C4-2B (cell line): ENCODE measurements at regions not wholly inside any gene's neighbourhood (a gene's known extent, or its start where the extent isn't known, plus 50 kb on each side); places are given as distances from the start of the nearest gene placed in this dataset.

ENCODE experiments used
- CTCF ChIP-seq: fragments of 450-650 bp; conservative IDR thresholded peaks from 2 replicates; pipeline ENCODE4 v1.5.1; 2017; ENCODE audit warnings: mild to moderate bottlenecking
- ZFX ChIP-seq: fragments of 450-650 bp; IDR thresholded peaks from 2 replicates; pipeline ENCODE4 v1.6.1; 2017

GRCh38 chr10:111249925-111250324 is 173.1 kb downstream of the ADRA2A start:
- TF ChIP-seq CTCF (no peak), ZFX (no peak)
